GM18502 (cell line): ENCODE measurements at regions not wholly inside any gene's neighbourhood (a gene's known extent, or its start where the extent isn't known, plus 50 kb on each side); places are given as distances from the start of the nearest gene placed in this dataset.
"Not testable (repeated sequence)": the region's sequence is repeated elsewhere in the genome, so short reads cannot be mapped to it uniquely, and the experiment has no call there.

ENCODE experiments used
- ATAC-seq: cut with Tn5 transposase; IDR thresholded peaks from one replicate; pipeline ENCODE4 v1.9.1; 2021; ENCODE audit warnings: mild to moderate bottlenecking; ENCODE audit not compliant: unreplicated experiment, poor library complexity

DNA sequence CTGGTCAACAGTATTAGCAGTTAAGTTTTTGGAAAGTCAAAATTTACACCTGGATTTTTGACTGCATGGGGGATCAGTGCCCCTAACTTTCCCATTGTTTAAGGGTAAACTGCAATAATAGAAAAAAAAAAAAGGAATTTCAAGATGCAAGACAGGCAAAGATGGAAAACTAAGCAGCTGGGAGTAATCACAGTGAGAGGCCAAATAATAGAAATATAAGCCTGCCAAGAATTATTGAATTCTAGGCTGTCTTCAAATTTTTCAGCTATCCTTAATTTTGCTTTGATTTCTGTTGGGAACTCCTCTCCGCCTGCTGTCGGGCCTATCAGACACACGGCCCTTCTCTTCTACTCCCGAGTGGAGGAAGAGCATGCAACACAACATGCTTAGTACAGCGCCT, 215.5 kb upstream of the LMCD1 start:
- ATAC-seq: no peak

GRCh38 chr3:8286749-8287148, 214.9 kb upstream of the LMCD1 start:
- ATAC-seq: no peak

DNA sequence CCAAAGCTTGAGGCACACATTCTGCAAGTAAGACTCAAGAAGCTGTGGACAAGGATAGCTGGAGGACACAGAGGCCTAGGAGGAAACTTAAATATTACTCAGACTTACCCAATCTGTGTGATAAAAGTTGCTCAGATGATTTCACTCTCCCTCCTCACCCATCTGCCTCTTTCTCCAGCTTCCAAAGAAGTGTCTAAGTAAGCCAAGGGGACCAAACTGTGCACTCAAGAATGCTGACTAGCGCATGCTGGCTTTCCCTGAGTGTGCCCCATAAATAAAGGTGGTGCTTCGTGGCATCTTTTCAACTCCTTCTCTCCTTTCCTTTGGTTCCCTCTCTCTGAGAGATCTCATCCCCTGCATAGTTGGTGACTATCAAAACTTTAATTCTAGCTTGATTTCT, 211.0 kb upstream of the LMCD1 start:
- no peak for ATAC-seq

GRCh38 chr3:8296461-8296860, 205.2 kb upstream of the LMCD1 start:
- no peak for ATAC-seq

GRCh38 chr3:8298021-8298954, 203.3 kb upstream of the LMCD1 start:
- ATAC-seq: no peak

- peak; percentile 67 for ATAC-seq
Observed at GRCh38 chr3:8301977-8302735, 199.5 kb upstream of the LMCD1 start.

DNA sequence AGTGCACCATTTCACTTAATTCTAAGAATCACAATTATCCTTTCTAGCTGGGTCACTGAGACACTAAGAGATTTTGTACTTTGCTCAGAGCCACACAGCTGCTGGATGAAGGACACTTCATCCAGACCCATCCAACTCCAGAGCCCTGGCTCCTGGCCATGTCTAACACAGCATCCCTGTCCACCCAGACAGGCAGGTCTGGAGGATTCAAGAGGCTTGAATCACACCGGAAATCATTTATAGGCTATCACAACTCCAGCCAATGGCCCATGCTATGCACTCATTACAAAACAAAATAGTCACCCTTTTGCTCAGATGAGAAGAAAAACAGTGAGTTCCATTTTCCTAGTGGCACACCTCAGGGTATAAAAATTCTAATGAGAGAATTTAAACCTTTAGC, 198.2 kb upstream of the LMCD1 start:
- no peak for ATAC-seq

- ATAC-seq: no peak
Observed at GRCh38 chr3:8305371-8305770, 196.3 kb upstream of the LMCD1 start.

DNA sequence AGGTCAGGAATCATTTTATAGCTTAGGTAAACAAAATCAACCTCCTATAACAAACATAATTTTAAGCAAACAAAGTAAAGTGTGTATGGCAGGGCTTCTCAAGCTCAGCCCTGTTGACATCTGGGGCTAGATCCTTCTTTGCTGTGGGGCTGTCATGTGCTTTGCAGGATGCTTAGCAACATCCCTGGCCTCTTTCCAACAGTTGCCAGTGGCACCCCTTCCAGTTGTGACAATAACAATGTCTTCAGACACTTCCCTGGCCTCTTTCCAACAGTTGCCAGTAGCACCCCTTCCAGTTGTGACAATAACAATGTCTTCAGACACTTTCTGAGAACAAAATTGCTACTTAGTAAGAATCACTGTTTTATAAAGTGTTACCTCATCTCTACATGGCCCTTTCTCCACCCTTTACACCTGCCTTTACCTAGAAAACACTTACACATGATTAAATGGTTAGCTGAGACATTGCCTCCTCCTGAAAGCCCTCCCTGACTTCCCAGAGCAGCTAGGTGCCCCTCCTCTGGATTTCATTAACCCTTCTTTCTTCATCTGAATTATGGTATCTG, 194.0 kb upstream of the LMCD1 start:
- ATAC-seq: no peak

- ATAC-seq: no peak
Observed at GRCh38 chr3:8311321-8311720, 190.3 kb upstream of the LMCD1 start.

GRCh38 chr3:8312685-8313084, 188.9 kb upstream of the LMCD1 start:
- ATAC-seq: no peak

DNA sequence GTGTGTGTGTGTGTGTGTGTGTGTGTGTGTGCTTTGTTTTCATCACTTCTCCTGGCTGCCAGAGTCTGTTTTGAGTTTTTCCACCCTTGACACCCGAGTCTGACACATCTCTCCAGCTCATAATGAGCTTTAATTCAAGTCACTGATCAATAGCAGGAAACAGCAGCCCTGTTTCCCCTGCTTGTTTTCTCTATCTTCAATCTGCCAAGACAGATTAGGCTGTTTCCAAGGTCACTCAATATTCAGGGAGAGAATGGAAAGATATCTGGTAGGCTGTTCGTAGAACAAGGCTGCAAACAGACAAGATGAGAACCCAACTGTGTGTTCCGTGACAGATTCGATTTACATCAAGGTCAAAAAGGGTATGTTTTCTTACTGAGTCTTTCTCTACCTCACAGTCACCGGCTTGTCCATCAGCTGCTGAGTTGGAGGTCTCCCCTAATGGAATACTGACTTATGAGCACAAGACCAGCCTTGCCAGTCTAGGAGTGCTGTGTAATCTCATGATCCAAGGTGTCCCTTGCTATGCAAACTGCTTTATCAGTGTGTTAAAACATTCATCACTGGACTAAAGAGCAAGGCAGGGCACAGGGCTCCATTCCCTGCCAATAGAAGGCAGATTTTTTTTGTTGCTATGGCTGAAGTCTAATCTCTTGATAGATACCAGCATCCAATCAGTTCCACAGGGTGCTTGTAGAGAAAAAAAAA, 187.9 kb upstream of the LMCD1 start:
- ATAC-seq: no peak

DNA sequence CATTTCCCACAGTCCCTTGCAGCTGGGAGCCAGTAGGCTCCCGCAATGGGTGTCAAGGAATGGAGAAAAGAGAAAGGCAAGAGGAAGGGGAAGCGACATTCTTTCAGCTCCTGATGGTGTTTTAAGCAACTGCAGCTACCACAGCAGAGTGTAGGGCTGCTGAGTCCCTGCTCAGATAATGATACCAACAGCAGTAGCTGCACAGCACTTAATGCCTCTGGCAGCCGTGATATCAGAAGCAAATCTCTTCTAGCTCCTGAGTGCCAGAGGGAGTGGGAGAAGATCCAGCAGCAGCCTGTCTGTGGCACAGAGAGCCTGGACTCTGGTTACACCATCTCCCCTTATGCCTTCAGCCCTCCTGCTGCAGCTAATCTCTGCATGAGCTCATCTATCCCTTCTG, 186.1 kb upstream of the LMCD1 start:
- not testable (repeated sequence) for ATAC-seq

- ATAC-seq: no peak
Observed at GRCh38 chr3:8317661-8318649, 183.7 kb upstream of the LMCD1 start.

DNA sequence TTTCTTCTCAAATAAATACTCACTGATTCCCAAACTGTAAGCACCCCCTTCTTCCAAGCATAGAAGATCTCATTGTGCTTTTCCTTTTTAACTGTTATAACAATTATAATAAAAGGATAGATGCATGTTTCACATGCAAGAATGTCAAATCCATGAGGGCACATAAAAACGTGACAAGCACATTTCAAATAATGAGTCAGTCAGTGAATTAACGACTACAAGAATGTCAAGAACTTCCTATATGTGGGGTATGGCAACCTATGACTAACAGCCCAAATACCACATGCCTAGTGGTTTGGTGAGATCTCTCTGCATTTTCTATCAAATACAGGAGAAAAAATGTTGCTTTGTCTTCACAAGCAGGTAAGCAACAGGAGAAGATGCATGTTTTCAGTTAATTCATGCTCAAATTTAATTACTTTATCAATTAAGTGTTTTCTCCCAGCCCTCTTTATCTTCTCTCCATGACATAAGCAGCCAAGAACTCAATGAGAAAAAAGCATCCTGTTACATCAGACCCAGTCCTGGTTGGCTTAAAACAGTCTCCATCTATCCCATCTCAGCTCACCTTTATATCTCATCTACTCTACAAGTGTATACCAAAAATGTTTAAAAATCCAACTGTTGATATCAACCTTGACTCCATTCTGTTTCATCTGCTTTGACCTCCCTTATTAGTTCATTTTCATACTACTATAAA, 181.5 kb upstream of the LMCD1 start:
- no peak for ATAC-seq

- no peak for ATAC-seq
Observed at GRCh38 chr3:8320711-8321458, 180.7 kb upstream of the LMCD1 start.

GRCh38 chr3:8324747-8325146, 176.9 kb upstream of the LMCD1 start:
- ATAC-seq: peak; percentile 95

DNA sequence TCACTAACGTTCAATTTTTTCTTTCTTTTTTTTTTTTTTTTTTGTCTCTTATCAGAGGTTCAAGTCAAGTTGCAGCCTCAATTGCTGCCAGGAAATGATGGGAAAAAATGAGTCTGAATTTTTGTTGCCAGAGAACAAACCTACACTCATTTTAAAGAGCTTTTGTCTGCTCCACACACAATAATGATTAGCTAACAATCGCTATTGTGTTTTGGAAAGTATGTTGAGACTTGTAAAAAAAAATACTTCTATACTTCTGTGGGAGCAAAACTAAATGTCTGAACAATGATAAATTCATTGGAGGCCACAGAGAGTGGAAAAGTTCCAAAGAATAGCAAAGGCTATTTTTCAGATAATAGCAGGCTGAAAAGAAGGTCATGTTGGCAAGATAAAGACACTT, 176.3 kb upstream of the LMCD1 start:
- ATAC-seq: no peak
